GM19240 (cell line): ENCODE measurements at regions not wholly inside any gene's neighbourhood (a gene's known extent, or its start where the extent isn't known, plus 50 kb on each side); places are given as distances from the start of the nearest gene placed in this dataset.
"Not testable (repeated sequence)": the region's sequence is repeated elsewhere in the genome, so short reads cannot be mapped to it uniquely, and the experiment has no call there.

ENCODE experiments used
- DNase-seq: peaks from one replicate; pipeline ENCODE4 v3.0.0; 2011; ENCODE audit warnings: low spot score; ENCODE audit not compliant: insufficient read length

GRCh38 chr15:57878573-57878972, 172.1 kb downstream of the POLR2M start:
- no peak for DNase-seq

- DNase-seq: no peak
These were observed 174.8 kb downstream of the POLR2M start for GRCh38 chr15:57881361-57881760.

- no peak for DNase-seq
These were observed 175.5 kb downstream of the POLR2M start for GRCh38 chr15:57881972-57882371.

- no peak for DNase-seq
These were observed 177.2 kb downstream of the POLR2M start for GRCh38 chr15:57883701-57884100.

- DNase-seq: no peak
These were observed 178.4 kb downstream of the POLR2M start for GRCh38 chr15:57884936-57885335.

GRCh38 chr15:57885435-57885834, 178.9 kb downstream of the POLR2M start:
- DNase-seq: no peak

- DNase-seq: no peak
These were observed 177.7 kb downstream of the ALDH1A2 start for GRCh38 chr15:57887825-57888224.

GRCh38 chr15:57890351-57890750, 175.2 kb downstream of the ALDH1A2 start:
- DNase-seq: no peak

GRCh38 chr15:57890878-57891277, 174.6 kb downstream of the ALDH1A2 start:
- DNase-seq: no peak

- DNase-seq: no peak
These were observed 173.3 kb downstream of the ALDH1A2 start for GRCh38 chr15:57892181-57892580.

GRCh38 chr15:57893040-57893439, 172.5 kb downstream of the ALDH1A2 start:
- DNase-seq: no peak

- DNase-seq: no peak
These were observed 170.2 kb downstream of the ALDH1A2 start for GRCh38 chr15:57895291-57895690.

GRCh38 chr15:57896114-57896513, 169.4 kb downstream of the ALDH1A2 start:
- no peak for DNase-seq

GRCh38 chr15:57896899-57897298, 168.6 kb downstream of the ALDH1A2 start:
- not testable (repeated sequence) for DNase-seq

GRCh38 chr15:57897870-57898269, 167.6 kb downstream of the ALDH1A2 start:
- no peak for DNase-seq

GRCh38 chr15:57902155-57902554, 163.4 kb downstream of the ALDH1A2 start:
- DNase-seq: no peak
